ENCODE measurements at regions not wholly inside any gene's neighbourhood (a gene's known extent, or its start where the extent isn't known, plus 50 kb on each side); places are given as distances from the start of the nearest gene placed in this dataset.

- Histone ChIP-seq H3K9ac (ENCODE audit: low read length) (no peak overlapping the region), H3K36me3 (replicated peaks in 1 of 2; ENCODE audit: control extremely low read depth in 1 of 2, control insufficient read depth in 1 of 2, extremely low read depth in 1 of 2, insufficient read depth in 2 of 2, low read length in 1 of 2) (no peaks in the 10 kb centered on the region), H3K79me2 (ENCODE audit: control insufficient read depth, insufficient read depth, low read length) (no peaks in the 10 kb centered on the region), H3K4me3 (ENCODE audit: control extremely low read depth in 1 of 5, extremely low read depth in 1 of 5, insufficient read depth in 1 of 5, low read depth in 2 of 5, low read length in 4 of 5) (no peak overlapping the region), H3K9me3 (ENCODE audit: control extremely low read depth in 1 of 3, control insufficient read depth in 2 of 3, insufficient read depth in 1 of 3, low read length in 2 of 3) (no peaks in the 10 kb centered on the region), H2AFZ (ENCODE audit: insufficient read depth, low read depth, low read length, poor library complexity, severe bottlenecking) (no peak overlapping the region), H4K20me1 (ENCODE audit: control insufficient read depth, insufficient read depth, low read length, poor library complexity, severe bottlenecking) (no peaks in the 10 kb centered on the region), H3K27me3 (replicated peaks in 1 of 4; ENCODE audit: control extremely low read depth in 1 of 4, control insufficient read depth in 3 of 4, insufficient read depth in 4 of 4, low read length in 3 of 4) (no peaks in the 10 kb centered on the region), H3K27ac (ENCODE audit: low read length in 2 of 2) (no peak overlapping the region), H3K4me1 (ENCODE audit: control insufficient read depth in 2 of 2, insufficient read depth in 2 of 2, low read length in 2 of 2) (no peaks in the 10 kb centered on the region), H3K4me2 (replicated peaks; ENCODE audit: low read depth, low read length, poor library complexity, severe bottlenecking) (no peak overlapping the region)
- TF ChIP-seq CTCF (IDR thresholded peaks at IDR 0.05) (no peak), EZH2 (IDR thresholded peaks at IDR 0.05; ENCODE audit: borderline replicate concordance, insufficient read depth, low read depth, low read length, poor library complexity, severe bottlenecking) (no peak)
- H3K4me3 Mint-ChIP-seq: no peak overlapping the region
- no peak for ATAC-seq (ENCODE audit: low read depth)
- H3K9me3 Mint-ChIP-seq (ENCODE audit: insufficient read depth): no peaks in the 10 kb centered on the region
- intact Hi-C loops (cut with micrococcal nuclease): no loop called here
- H3K27me3 Mint-ChIP-seq: no peaks in the 10 kb centered on the region
- no peak overlapping the region for H3K27ac Mint-ChIP-seq
- no peaks in the 10 kb centered on the region for H3K4me1 Mint-ChIP-seq
- ChIA-PET POLR2A (no interaction called here), CTCF (no interaction called here)
- no CpG with 5 or more reads among the region's 2 CpGs for WGBS (ENCODE audit: insufficient coverage)
- no peak for DNase-seq
Measured at GRCh38 chr20:54950304-54950703, 474.9 kb downstream of the DOK5 start.

GRCh38 chr20:54941666-54942065 is 466.3 kb downstream of the DOK5 start:
- TF ChIP-seq CTCF (IDR thresholded peaks at IDR 0.05) (no peak), EZH2 (IDR thresholded peaks at IDR 0.05; ENCODE audit: borderline replicate concordance, insufficient read depth, low read depth, low read length, poor library complexity, severe bottlenecking) (no peak)
- Histone ChIP-seq H3K27me3 (replicated peaks in 1 of 4; ENCODE audit: control extremely low read depth in 1 of 4, control insufficient read depth in 3 of 4, insufficient read depth in 4 of 4, low read length in 3 of 4) (no peaks in the 10 kb centered on the region), H3K4me2 (replicated peaks; ENCODE audit: low read depth, low read length, poor library complexity, severe bottlenecking) (no peak overlapping the region), H3K9ac (ENCODE audit: low read length) (no peak overlapping the region), H3K36me3 (replicated peaks in 1 of 2; ENCODE audit: control extremely low read depth in 1 of 2, control insufficient read depth in 1 of 2, extremely low read depth in 1 of 2, insufficient read depth in 2 of 2, low read length in 1 of 2) (no peaks in the 10 kb centered on the region), H2AFZ (ENCODE audit: insufficient read depth, low read depth, low read length, poor library complexity, severe bottlenecking) (no peak overlapping the region), H3K27ac (ENCODE audit: low read length in 2 of 2) (no peak overlapping the region), H3K4me1 (ENCODE audit: control insufficient read depth in 2 of 2, insufficient read depth in 2 of 2, low read length in 2 of 2) (no peaks in the 10 kb centered on the region), H4K20me1 (ENCODE audit: control insufficient read depth, insufficient read depth, low read length, poor library complexity, severe bottlenecking) (no peaks in the 10 kb centered on the region), H3K79me2 (ENCODE audit: control insufficient read depth, insufficient read depth, low read length) (no peaks in the 10 kb centered on the region), H3K9me3 (ENCODE audit: control extremely low read depth in 1 of 3, control insufficient read depth in 2 of 3, insufficient read depth in 1 of 3, low read length in 2 of 3) (peaks cover 0 to 2% (median 0%) of the 10 kb centered on the region in 3 donors), H3K4me3 (ENCODE audit: control extremely low read depth in 1 of 5, extremely low read depth in 1 of 5, insufficient read depth in 1 of 5, low read depth in 2 of 5, low read length in 4 of 5) (no peak overlapping the region)
- Mint-ChIP-seq H3K27ac (no peak overlapping the region), H3K27me3 (no peaks in the 10 kb centered on the region), H3K4me1 (no peaks in the 10 kb centered on the region), H3K4me3 (no peak overlapping the region), H3K9me3 (ENCODE audit: insufficient read depth) (no peaks in the 10 kb centered on the region)
- POLR2A ChIA-PET: no interaction called here
- WGBS (ENCODE audit: insufficient coverage): no CpG with 5 or more reads among the region's 4 CpGs
- ATAC-seq (ENCODE audit: low read depth): no peak
- no peak for DNase-seq
- intact Hi-C loops (cut with micrococcal nuclease): no loop called here
- CTCF ChIA-PET: no interaction called here
